GM19468 (cell line): ENCODE measurements at regions not wholly inside any gene's neighbourhood (a gene's known extent, or its start where the extent isn't known, plus 50 kb on each side); places are given as distances from the start of the nearest gene placed in this dataset.

Experiments
- ATAC-seq: cut with Tn5 transposase; IDR thresholded peaks from one replicate; pipeline ENCODE4 v1.9.1; 2021; ENCODE audit warnings: mild to moderate bottlenecking, moderate library complexity, moderate number of reproducible peaks; ENCODE audit not compliant: unreplicated experiment; ENCODE audit errors: extremely low read depth

GRCh38 chr12:75846102-75846501 lies 185.5 kb downstream of the PHLDA1 start:
- ATAC-seq, result no peak

DNA sequence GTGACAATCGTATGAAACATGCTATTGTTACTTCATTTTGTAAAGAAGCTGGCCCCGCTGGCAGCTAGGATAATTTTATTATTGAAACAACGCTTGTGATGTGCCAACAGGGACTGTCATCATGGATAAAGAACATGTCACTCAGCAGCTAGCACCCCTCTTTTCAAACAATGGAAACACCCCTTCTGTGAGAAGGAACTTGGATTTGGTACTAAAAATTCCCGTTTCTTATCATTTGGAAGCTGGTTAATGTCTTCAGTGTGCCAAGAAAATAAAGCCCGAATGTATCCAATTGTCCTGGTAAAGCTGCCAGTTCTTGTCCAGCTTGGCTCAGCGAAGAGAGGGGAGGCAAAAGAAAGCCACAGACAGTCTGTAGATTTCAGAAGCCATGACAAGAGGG lies 186.6 kb downstream of the PHLDA1 start:
- no peak for ATAC-seq

DNA sequence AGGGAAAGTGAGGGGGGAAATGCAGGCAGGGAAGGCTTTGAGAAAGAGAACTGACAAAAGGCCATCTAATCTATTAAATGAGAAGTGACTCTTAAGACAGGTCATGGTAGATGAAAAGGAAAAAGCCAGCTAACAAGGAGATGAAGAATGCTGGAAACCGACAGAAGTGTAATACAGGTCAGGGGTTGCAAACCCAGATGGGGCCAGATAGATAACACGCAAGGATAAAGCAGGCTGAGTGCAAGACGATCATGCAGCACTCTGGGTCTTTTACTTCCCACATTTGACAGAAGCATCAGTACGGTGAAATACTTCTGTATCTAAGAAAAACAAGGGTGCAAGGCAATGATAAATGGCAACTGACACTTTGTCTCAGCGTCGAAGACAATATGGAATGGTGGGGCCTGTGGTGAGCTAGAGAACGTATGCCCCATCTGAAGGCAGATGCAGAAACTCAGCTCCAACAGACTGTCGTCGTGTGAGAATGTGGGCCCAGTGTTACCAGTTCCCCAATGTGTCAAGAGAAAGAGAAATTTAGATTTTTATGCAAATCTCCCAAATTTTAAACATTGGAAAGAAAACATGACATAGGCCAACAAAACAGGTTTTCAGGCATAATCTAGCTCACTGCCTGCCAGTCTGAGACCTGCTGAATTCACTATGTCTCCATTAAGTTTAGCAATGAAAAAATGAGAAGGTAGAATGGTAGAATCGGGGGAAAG lies 187.4 kb downstream of the PHLDA1 start:
- no peak for ATAC-seq

GRCh38 chr12:75842090-75842489 lies 189.5 kb downstream of the PHLDA1 start:
- ATAC-seq, result no peak

DNA sequence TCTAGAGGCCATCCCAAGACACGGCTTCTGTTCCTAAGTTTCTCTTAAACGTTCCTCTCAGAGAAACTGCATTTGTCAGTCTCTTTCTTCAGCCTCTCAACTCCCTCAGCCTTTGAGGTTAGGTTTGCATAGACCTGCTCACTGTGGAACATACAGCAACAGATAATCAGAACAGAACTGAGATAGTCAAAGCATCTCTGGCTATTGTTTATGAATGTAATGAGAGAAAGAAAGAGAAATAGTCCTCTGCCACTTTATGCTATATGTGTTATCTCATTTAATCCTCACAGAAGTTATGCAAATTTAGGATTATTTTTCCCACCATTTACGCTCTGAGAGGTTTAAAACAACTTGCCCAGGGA lies 190.6 kb downstream of the PHLDA1 start:
- ATAC-seq, result no peak

DNA sequence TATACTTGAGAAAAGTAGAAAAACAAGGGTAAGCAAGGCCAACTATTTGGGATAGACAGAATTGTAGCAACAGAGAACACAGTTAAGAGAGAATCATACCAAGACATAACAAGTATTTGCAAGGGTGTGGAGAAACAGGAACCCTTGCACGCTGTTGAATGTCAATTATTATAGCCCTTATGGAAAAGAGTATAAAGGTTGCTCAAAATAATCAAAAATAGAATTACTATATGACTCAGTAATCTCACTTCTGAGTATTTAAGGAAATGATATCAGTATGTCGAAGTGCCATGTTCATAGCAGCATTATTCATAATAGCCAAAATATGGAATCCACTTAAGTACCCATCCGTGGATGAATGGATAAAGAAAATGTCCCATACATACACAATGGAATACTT lies 193.3 kb downstream of the PHLDA1 start:
- ATAC-seq, result no peak

DNA sequence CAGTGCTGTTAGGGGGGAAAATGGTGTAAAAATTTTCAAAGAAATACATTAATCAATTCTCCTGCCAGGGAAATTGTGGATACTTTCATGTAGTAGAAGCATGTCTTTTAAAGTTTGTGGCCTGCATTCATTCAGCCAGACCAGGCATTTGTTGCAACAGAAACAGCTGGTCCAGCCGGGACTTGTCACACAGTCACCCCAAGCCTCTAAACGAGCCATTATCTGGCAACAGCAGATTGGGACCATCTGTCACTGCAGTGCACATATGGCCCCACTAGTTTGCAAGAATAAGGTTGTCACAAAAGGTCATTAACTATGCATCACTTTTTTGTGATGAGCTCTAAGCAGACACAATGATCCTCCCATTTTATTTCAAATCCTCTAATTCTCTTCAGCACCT lies 193.9 kb downstream of the PHLDA1 start:
- ATAC-seq, result no peak

GRCh38 chr12:75836533-75836932 lies 195.0 kb downstream of the PHLDA1 start:
- no peak for ATAC-seq

- no peak for ATAC-seq
Observed at GRCh38 chr12:75834591-75834990, 197.0 kb downstream of the PHLDA1 start.

GRCh38 chr12:75833268-75833667 lies 198.3 kb downstream of the PHLDA1 start:
- no peak for ATAC-seq

DNA sequence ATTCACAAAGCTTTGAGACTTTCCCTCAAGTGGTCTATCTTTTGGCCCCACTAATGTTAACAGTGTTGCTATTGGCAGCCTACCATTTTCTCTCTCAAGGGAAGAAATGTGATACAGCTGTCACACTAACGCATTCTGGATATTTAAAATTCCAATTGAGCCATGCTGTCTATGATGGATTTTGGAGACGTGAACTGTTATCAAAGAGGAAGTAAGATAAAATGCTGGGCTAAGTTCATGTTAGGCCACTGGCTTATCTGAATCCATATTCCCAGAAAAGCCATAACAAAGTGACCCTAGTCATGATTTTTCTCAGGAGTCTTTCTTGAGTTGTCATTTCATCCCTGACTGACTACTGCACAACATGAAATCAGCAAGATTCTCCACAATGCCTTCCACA lies 200.2 kb downstream of the PHLDA1 start:
- no peak for ATAC-seq

- ATAC-seq, result no peak
Observed at GRCh38 chr12:75827061-75827460, 204.5 kb downstream of the PHLDA1 start.

DNA sequence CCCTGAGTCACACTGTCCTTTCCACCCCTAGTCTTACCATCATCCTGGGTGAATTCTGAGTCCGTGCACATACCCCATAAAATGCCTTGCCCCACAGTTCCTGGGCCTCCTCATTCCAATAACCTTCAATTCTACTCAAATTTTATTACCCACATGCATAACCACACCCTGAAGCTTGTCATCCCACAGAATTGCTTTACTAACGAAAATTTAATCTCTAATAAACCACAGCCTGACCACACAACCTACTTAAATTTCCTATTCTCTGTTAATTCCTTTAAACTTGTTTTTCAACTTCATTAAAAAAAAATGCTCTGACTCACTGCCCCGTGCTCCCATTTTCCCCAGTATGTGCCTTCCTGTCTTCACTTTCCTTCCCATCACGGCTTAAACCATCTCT lies 205.9 kb downstream of the PHLDA1 start:
- no peak for ATAC-seq

GRCh38 chr12:75823475-75823874 lies 208.1 kb downstream of the PHLDA1 start:
- ATAC-seq, result no peak

- ATAC-seq, result no peak
Observed at GRCh38 chr12:75822416-75822815, 209.2 kb downstream of the PHLDA1 start.

DNA sequence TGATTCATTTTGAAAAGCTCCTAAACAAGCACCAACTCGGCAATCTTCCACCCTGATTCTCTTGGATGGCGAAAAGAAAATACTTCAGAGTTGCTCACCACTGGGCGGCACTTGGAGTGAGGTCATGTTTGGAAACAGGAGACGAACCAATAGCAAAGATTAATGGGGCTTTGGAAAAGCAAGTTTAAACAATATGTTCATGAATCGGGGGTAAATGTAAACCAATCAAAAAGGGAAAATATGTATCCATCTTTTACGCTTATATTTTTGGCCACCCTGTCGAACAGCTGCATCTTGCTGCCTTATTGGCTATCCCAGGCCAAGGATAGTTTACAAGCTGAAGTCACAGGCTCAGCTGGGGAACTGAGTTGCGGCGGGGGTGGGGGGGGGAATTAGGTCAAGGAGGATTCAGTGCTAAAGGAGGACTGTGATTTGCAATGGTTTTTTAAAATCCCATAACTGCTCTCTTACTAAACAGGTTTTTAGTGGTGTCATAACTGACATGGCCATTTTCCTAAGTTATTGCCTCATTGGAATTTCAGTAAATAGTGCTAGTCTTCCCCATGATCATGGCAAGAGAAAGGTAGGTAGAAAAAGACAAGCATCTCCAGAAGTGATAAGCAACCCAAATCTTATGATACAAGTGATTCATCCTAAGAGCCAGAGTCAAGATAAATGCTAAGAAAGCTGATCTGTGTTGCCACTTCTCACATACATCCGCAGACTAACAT lies 210.6 kb downstream of the PHLDA1 start:
- ATAC-seq, result no peak

DNA sequence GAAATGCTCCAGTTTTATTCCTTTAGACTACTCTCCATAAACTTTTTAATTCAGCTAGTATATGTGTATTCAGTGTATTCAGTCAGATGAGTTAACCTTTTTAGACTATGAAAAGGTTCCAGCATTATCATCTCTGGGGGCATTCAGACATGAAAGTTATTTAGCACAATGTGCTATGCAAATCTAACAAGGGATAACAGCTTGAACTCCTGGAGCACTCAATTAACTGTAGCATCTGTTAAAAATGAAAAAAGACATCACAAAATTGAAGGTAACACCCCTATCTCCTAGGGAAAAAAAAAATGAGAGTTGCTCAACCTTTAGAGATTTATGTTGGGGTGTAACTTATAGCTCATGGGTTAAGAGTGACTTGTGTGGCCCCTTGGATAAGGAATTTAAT lies 211.5 kb downstream of the PHLDA1 start:
- no peak for ATAC-seq

DNA sequence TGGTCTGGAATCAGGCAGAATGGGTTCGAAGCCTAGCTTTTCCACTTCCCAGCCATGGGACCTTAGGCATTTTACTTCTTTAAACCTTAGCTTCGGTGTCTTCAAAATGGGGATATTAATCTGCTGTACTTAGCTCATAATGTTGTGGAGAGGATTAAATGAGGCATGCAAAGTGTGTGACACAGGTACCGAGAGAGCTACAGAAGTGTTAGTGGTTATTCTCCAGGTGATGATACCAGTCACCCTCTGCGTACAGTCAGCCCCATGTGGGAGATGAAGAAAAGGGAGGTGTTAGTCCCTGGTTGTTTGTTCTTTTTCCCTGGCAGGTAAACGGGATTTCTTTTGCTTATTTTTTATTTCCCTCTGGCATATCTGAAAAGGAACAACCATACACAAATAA lies 212.1 kb downstream of the PHLDA1 start:
- no peak for ATAC-seq

- no peak for ATAC-seq
Observed at GRCh38 chr12:75818863-75819262, 212.7 kb downstream of the PHLDA1 start.

- ATAC-seq, result no peak
Observed at GRCh38 chr12:75816897-75817296, 214.7 kb downstream of the PHLDA1 start.

- ATAC-seq, result no peak
Observed at GRCh38 chr12:75815756-75816155, 215.8 kb downstream of the PHLDA1 start.
